ENCODE measurements at regions not wholly inside any gene's neighbourhood (a gene's known extent, or its start where the extent isn't known, plus 50 kb on each side); places are given as distances from the start of the nearest gene placed in this dataset.
"Not testable (repeated sequence)": the region's sequence is repeated elsewhere in the genome, so short reads cannot be mapped to it uniquely, and the experiment has no call there.

DNA sequence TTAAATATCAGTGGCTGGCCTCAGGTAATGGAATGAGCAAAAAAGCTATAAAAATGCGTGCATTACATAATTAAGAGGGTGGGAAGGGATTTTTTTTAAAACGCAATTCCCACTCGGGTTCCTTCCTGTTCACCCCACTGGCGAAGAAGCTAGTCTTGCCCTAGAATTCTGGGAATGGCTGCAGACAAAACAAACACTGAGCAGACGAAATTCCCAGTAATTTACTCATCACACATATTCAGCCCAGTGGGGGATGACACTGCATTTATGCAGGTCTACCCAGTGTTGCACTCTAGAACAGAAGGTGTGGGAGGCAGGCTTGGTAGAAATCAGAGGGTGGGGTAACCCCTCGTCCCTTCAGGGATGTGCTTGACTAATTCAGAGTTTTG, 2695.0 kb upstream of the DEFB115 start:
- ChIA-PET POLR2A (no interaction called here), CTCF (no interaction called here)
- in situ Hi-C loops (cut with HindIII; ENCODE audit: low pct_unique_long_range_greater_than_20kb, low sequenced_read_pairs): no loop called here
- intact Hi-C loops (cut with micrococcal nuclease; ENCODE audit: unreplicated experiment): no loop called here
- H3K27ac ChIP-seq (ENCODE audit: low read length): no peak overlapping the region
- TF ChIP-seq TCF7L2 (IDR thresholded peaks at IDR 0.05; ENCODE audit: low read depth, low read length): no peak
- TF ChIP-seq, protein P1, sequence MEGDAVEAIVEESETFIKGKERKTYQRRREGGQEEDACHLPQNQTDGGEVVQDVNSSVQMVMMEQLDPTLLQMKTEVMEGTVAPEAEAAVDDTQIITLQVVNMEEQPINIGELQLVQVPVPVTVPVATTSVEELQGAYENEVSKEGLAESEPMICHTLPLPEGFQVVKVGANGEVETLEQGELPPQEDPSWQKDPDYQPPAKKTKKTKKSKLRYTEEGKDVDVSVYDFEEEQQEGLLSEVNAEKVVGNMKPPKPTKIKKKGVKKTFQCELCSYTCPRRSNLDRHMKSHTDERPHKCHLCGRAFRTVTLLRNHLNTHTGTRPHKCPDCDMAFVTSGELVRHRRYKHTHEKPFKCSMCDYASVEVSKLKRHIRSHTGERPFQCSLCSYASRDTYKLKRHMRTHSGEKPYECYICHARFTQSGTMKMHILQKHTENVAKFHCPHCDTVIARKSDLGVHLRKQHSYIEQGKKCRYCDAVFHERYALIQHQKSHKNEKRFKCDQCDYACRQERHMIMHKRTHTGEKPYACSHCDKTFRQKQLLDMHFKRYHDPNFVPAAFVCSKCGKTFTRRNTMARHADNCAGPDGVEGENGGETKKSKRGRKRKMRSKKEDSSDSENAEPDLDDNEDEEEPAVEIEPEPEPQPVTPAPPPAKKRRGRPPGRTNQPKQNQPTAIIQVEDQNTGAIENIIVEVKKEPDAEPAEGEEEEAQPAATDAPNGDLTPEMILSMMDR (IDR thresholded peaks at IDR 0.05): no peak
- TF ChIP-seq POLR2AphosphoS5 (IDR thresholded peaks at IDR 0.05; ENCODE audit: low read depth, low read length): no peak
- TF ChIP-seq SIN3A (IDR thresholded peaks at IDR 0.05; ENCODE audit: borderline replicate concordance, insufficient read depth, low read depth, low read length): no peak
- TF ChIP-seq, protein P2, sequence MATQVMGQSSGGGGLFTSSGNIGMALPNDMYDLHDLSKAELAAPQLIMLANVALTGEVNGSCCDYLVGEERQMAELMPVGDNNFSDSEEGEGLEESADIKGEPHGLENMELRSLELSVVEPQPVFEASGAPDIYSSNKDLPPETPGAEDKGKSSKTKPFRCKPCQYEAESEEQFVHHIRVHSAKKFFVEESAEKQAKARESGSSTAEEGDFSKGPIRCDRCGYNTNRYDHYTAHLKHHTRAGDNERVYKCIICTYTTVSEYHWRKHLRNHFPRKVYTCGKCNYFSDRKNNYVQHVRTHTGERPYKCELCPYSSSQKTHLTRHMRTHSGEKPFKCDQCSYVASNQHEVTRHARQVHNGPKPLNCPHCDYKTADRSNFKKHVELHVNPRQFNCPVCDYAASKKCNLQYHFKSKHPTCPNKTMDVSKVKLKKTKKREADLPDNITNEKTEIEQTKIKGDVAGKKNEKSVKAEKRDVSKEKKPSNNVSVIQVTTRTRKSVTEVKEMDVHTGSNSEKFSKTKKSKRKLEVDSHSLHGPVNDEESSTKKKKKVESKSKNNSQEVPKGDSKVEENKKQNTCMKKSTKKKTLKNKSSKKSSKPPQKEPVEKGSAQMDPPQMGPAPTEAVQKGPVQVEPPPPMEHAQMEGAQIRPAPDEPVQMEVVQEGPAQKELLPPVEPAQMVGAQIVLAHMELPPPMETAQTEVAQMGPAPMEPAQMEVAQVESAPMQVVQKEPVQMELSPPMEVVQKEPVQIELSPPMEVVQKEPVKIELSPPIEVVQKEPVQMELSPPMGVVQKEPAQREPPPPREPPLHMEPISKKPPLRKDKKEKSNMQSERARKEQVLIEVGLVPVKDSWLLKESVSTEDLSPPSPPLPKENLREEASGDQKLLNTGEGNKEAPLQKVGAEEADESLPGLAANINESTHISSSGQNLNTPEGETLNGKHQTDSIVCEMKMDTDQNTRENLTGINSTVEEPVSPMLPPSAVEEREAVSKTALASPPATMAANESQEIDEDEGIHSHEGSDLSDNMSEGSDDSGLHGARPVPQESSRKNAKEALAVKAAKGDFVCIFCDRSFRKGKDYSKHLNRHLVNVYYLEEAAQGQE (IDR thresholded peaks at IDR 0.05; ENCODE audit: insufficient read depth in 1 of 2, low read depth in 2 of 2, low read length in 1 of 2): no peak
- no peaks in the 10 kb centered on the region for H3K4me1 ChIP-seq (ENCODE audit: control insufficient read depth, insufficient read depth, low read length)
- no peak overlapping the region for H3K4me3 ChIP-seq (ENCODE audit: low read depth in 2 of 2, low read length in 2 of 2)
- BruUV-seq (replicated peaks): no TSS peak
- H3K27me3 ChIP-seq (ENCODE audit: control insufficient read depth, insufficient read depth, low read length): no peaks in the 10 kb centered on the region
- no peaks in the 10 kb centered on the region for H3K36me3 ChIP-seq (ENCODE audit: control insufficient read depth, insufficient read depth, low read length)
- peak; percentile 95 for ATAC-seq
- peak; percentile 81 for DNase-seq (ENCODE audit: low read depth, low spot score)
- 0 out of 2 replicates have a peak, but pooled peaks cover 2% of the 10 kb centered on the region for H3K9me3 ChIP-seq (ENCODE audit: control insufficient read depth, insufficient read depth, low read depth, low read length)

DNA sequence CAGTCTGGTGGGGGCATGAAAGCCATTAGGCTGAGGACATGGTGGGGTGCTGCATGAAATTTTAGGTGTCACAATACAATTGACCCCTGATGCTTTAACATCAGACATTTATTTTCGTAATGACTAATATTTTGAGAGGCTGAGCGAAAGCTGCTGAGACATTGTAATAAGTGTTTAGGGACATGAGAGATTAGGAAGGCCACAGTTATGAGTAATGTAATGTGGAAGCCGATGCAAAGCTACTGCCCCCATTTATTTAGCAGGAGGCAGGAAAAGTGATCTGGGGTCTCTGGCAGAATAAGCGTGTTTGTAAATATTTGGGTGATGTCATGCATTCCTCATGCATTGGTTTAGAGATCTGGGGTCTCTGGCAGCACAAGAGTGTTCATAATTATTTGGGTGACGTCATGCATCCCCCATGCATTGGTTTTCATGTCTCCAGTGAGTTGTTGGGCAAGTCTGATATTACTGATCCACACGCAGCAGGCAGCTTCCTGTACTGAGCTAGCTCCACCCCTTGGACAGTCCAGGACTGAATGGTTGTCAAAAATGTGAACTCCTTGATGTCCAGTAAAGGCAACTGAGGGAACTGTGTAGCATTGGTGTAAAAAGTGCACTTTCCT, 2694.5 kb upstream of the DEFB115 start:
- in situ Hi-C loops (cut with HindIII; ENCODE audit: low pct_unique_long_range_greater_than_20kb, low sequenced_read_pairs); intact Hi-C loops (cut with micrococcal nuclease; ENCODE audit: unreplicated experiment); H3K27ac ChIP-seq (ENCODE audit: low read length); CTCF ChIA-PET; POLR2A ChIA-PET; H3K36me3 ChIP-seq (ENCODE audit: control insufficient read depth, insufficient read depth, low read length); BruUV-seq (replicated peaks); H3K4me3 ChIP-seq (ENCODE audit: low read depth in 2 of 2, low read length in 2 of 2); H3K4me1 ChIP-seq (ENCODE audit: control insufficient read depth, insufficient read depth, low read length); H3K9me3 ChIP-seq (ENCODE audit: control insufficient read depth, insufficient read depth, low read depth, low read length); H3K27me3 ChIP-seq (ENCODE audit: control insufficient read depth, insufficient read depth, low read length): not testable (repeated sequence)
- DNase-seq (ENCODE audit: low read depth, low spot score): peak; percentile 59
- ATAC-seq: peak; percentile 80
- TF ChIP-seq, protein P1 (IDR thresholded peaks at IDR 0.05): peak; percentile 24; the same call in 1 of the 2 replicates

DNA sequence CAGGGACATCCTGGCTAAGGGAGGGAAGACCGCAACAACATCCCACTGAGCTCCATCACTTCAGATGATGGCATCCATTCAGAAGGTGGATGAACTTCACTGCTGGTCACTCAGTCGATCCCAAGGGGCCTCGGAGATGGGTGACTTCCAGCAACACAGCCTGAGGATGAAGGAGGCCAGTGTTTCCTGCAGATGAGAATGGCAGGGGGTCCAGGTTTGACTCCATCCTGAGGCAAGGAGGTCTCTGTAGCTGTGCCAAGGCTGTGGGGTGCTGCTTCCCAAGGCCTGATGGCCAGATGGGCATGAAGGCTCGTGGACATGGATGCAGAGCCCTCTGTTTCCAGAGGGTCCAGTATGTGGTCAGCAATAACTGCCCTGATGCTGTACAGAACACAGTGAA, 2693.4 kb upstream of the DEFB115 start:
- H3K4me1 ChIP-seq (ENCODE audit: control insufficient read depth, insufficient read depth, low read length); BruUV-seq (replicated peaks); CTCF ChIA-PET; H3K9me3 ChIP-seq (ENCODE audit: control insufficient read depth, insufficient read depth, low read depth, low read length); H3K27me3 ChIP-seq (ENCODE audit: control insufficient read depth, insufficient read depth, low read length); H3K27ac ChIP-seq (ENCODE audit: low read length); DNase-seq (ENCODE audit: low read depth, low spot score); H3K4me3 ChIP-seq (ENCODE audit: low read depth in 2 of 2, low read length in 2 of 2); POLR2A ChIA-PET; in situ Hi-C loops (cut with HindIII; ENCODE audit: low pct_unique_long_range_greater_than_20kb, low sequenced_read_pairs); intact Hi-C loops (cut with micrococcal nuclease; ENCODE audit: unreplicated experiment); H3K36me3 ChIP-seq (ENCODE audit: control insufficient read depth, insufficient read depth, low read length); ATAC-seq: not testable (repeated sequence)

DNA sequence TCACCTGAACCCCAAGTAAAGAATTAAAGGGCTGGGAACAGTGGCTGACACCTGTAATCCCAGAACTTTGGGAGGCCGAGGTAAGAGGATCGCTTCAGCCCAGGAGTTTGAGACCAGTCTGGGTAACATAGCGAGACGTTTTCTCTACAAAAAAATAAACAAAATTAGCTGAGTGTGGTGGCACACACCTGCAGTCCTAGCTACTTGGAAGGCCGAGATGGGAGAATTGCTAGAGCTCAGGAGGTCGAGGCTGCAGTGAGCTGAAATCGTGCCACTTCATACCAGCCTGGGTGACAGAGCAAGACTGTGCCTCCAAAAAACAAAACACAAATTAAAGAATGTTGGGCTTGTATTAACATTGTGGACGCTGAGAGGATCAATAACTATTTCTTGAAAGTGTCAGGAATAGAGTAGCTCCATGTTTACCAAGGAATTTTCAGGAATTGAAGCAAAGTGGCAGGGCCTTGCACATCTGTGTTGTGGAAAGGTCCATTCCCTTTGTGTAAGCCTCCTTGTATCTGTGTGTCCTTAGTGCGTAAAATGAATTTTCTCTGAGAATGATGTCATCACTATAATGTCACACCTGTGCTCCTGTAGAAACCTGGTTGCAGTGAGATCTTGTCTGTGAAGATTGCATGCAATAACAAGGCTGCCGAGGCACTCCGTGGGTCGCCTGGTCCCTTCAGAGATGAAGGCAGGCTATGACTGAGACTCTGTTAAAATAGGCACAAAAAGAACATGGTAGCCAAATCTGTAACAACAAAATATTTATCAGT, 2692.6 kb upstream of the DEFB115 start:
- CTCF ChIA-PET; H3K9me3 ChIP-seq (ENCODE audit: control insufficient read depth, insufficient read depth, low read depth, low read length); H3K36me3 ChIP-seq (ENCODE audit: control insufficient read depth, insufficient read depth, low read length); H3K27ac ChIP-seq (ENCODE audit: low read length); ATAC-seq; H3K27me3 ChIP-seq (ENCODE audit: control insufficient read depth, insufficient read depth, low read length); BruUV-seq (replicated peaks); intact Hi-C loops (cut with micrococcal nuclease; ENCODE audit: unreplicated experiment); DNase-seq (ENCODE audit: low read depth, low spot score); in situ Hi-C loops (cut with HindIII; ENCODE audit: low pct_unique_long_range_greater_than_20kb, low sequenced_read_pairs); H3K4me3 ChIP-seq (ENCODE audit: low read depth in 2 of 2, low read length in 2 of 2); H3K4me1 ChIP-seq (ENCODE audit: control insufficient read depth, insufficient read depth, low read length): not testable (repeated sequence)
- POLR2A ChIA-PET: interaction anchor here (0.6 kb wide), 1 partner anchor 924 kb away, joined by 4 read pairs; no protein-coding TSS in a partner anchor

Data from Panc1 (cell line).